D721Med (cell line): ENCODE measurements at regions not wholly inside any gene's neighbourhood (a gene's known extent, or its start where the extent isn't known, plus 50 kb on each side); places are given as distances from the start of the nearest gene placed in this dataset.

Source experiments
- DNase-seq: peaks from one replicate; pipeline ENCODE4 v3.0.0; 2011; ENCODE audit warnings: low spot score; ENCODE audit not compliant: insufficient read length
- FAIRE-seq: peaks from 2 replicates; lab custom pipeline; 2011; peaks lifted over from hg19 to GRCh38; lab: Jason Lieb, UNC
- CTCF ChIP-seq: IDR thresholded peaks from 2 replicates; pipeline ENCODE4 v1.5.1; 2012; ENCODE audit warnings: mild to moderate bottlenecking, control low read depth; ENCODE audit not compliant: insufficient read depth; ENCODE audit errors: missing control alignments

DNA sequence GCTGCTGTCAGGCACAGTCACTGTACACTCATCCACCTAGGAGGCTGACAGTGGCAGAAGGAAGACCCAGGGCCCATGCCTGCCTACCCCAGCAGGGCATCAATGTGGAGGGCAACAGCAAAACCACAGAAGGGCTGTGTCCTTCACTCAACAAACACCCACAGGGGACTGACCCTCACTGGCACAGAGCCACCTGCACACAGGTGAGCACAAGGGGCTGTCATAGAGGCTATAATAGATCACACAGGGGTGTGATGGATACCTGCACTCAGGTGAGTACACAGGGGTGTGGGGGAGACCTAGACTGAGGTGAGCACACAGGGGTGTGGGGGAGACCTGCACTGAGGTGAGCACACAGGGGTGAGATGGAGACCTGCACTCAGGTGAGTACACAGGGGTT lies 132.8 kb upstream of the TCERG1L start:
- no peak for TF ChIP-seq CTCF
- DNase-seq (no peak), FAIRE-seq (no peak)

GRCh38 chr10:131444862-131445461 lies 133.4 kb upstream of the TCERG1L start:
- no peak for DNase-seq
- TF ChIP-seq CTCF: no peak
- no peak for FAIRE-seq

DNA sequence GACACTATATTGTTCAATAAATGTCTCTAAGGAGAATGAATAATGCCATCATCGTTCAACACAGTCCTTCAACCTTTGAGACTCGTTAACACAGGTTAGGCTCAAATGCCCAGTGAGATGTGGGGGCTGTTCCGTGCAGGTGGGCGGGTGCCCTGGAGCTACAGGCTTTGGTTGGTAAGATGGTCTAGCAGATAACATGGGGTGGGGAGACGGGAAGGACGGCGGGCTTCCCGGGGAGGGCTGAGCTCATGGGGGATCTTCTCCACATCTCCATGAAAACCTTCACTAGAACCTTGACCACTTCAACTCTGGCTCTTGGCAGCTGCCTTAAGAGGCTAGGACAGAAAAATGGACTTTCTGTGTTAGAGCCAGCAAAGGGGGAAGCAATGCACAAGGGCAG lies 134.1 kb upstream of the TCERG1L start:
- no peak for FAIRE-seq
- no peak for TF ChIP-seq CTCF
- DNase-seq: no peak

- no peak for TF ChIP-seq CTCF
- FAIRE-seq (no peak), DNase-seq (no peak)
These were observed 134.7 kb upstream of the TCERG1L start for GRCh38 chr10:131446171-131446570.

- DNase-seq (no peak), FAIRE-seq (no peak)
- no peak for TF ChIP-seq CTCF
These were observed 136.7 kb upstream of the TCERG1L start for GRCh38 chr10:131448171-131448570.

DNA sequence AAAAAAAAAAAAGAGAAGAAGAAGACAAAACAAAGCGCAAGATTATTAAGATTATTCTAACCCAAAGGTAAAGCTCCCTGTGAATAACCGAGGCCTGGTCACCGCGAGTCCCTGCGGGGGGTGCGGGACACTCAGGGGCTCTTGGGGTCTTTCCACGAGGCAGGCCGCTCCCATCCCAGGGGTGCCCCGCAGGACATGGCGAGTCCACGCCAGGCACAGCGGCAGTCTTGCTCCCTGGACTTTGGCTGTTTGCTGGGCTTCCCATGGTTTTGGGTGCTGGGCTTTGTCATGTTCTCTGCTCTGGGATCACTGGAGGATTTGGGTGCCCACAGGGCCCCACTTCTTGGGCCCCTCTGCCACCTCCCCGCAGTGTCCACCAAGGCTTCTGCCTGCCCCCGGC lies 137.4 kb upstream of the TCERG1L start:
- DNase-seq: no peak
- FAIRE-seq: no peak
- no peak for TF ChIP-seq CTCF

- FAIRE-seq (no peak), DNase-seq (no peak)
- TF ChIP-seq CTCF: no peak
These were observed 138.8 kb upstream of the TCERG1L start for GRCh38 chr10:131450216-131450765.
